ENCODE measurements at regions not wholly inside any gene's neighbourhood (a gene's known extent, or its start where the extent isn't known, plus 50 kb on each side); places are given as distances from the start of the nearest gene placed in this dataset.

GRCh38 chr10:58460157-58460556 is 52.5 kb upstream of the BICC1 start:
- no peak for TF ChIP-seq CTCF (IDR thresholded peaks at IDR 0.05)
- no peak for TF ChIP-seq POLR2A (IDR thresholded peaks at IDR 0.05)
